HEK293 (cell line): ENCODE measurements at regions not wholly inside any gene's neighbourhood (a gene's known extent, or its start where the extent isn't known, plus 50 kb on each side); places are given as distances from the start of the nearest gene placed in this dataset.

Source experiments
- KLF10 ChIP-seq: fragments of 450-650 bp; IDR thresholded peaks from 2 replicates; pipeline ENCODE4 v1.5.1; 2018; ENCODE audit warnings: missing biosample characterization, mild to moderate bottlenecking, missing genetic modification characterization
- ZFP3 ChIP-seq: fragments of 450-650 bp; formaldehyde crosslinking; IDR thresholded peaks from 2 replicates; pipeline ENCODE4 v1.5.1; 2016; ENCODE audit warnings: low read depth, missing biosample characterization, missing genetic modification characterization
- ZFP37 ChIP-seq: fragments of 450-650 bp; formaldehyde crosslinking; IDR thresholded peaks from 2 replicates; pipeline ENCODE4 v1.5.1; 2016; ENCODE audit warnings: missing biosample characterization, missing genetic modification characterization

GRCh38 chr11:25529572-25529971, 802.4 kb upstream of the ANO3 start:
- no peak for TF ChIP-seq KLF10
- TF ChIP-seq ZFP37 (tag by site-specific recombination) = no peak
- no peak for TF ChIP-seq ZFP3 (tag by site-specific recombination)
